GM12891 (cell line): ENCODE measurements at regions not wholly inside any gene's neighbourhood (a gene's known extent, or its start where the extent isn't known, plus 50 kb on each side); places are given as distances from the start of the nearest gene placed in this dataset.

Experiments used
- POLR2A ChIP-seq: IDR thresholded peaks from 2 replicates; pipeline ENCODE4 v1.6.1; 2011; ENCODE audit warnings: low read depth, low read length, control low read depth
- POLR2AphosphoS5 ChIP-seq: IDR thresholded peaks from 2 replicates; pipeline ENCODE4 v1.6.1; 2011; ENCODE audit warnings: low read depth, low read length, control low read depth
- POU2F2 ChIP-seq: IDR thresholded peaks from 2 replicates; pipeline ENCODE4 v1.6.1; 2011; ENCODE audit warnings: low read depth, mild to moderate bottlenecking, control low read depth, low read length, moderate library complexity
- SPI1 ChIP-seq: IDR thresholded peaks from 2 replicates; pipeline ENCODE4 v1.6.1; 2011; ENCODE audit warnings: low read depth, low read length, control low read depth
- TAF1 ChIP-seq: IDR thresholded peaks from 2 replicates; pipeline ENCODE4 v1.6.1; 2011; ENCODE audit warnings: low read depth, low read length, control low read depth

GRCh38 chr3:163560459-163560858 is 1517.8 kb downstream of the SI start:
- TF ChIP-seq POLR2A = no peak
- no peak for TF ChIP-seq POLR2AphosphoS5
- TF ChIP-seq TAF1 = no peak
- no peak for TF ChIP-seq SPI1
- no peak for TF ChIP-seq POU2F2
